GM19372 (cell line): ENCODE measurements at regions not wholly inside any gene's neighbourhood (a gene's known extent, or its start where the extent isn't known, plus 50 kb on each side); places are given as distances from the start of the nearest gene placed in this dataset.
A peak's percentile ranks its signal among the peaks of the same experiment; 100 is the strongest.
"Not testable (repeated sequence)": the region's sequence is repeated elsewhere in the genome, so short reads cannot be mapped to it uniquely, and the experiment has no call there.

Experiments
- ATAC-seq: cut with Tn5 transposase; IDR thresholded peaks from one replicate; pipeline ENCODE4 v1.9.1; 2021; ENCODE audit warnings: mild to moderate bottlenecking, low read depth, moderate library complexity; ENCODE audit not compliant: unreplicated experiment

DNA sequence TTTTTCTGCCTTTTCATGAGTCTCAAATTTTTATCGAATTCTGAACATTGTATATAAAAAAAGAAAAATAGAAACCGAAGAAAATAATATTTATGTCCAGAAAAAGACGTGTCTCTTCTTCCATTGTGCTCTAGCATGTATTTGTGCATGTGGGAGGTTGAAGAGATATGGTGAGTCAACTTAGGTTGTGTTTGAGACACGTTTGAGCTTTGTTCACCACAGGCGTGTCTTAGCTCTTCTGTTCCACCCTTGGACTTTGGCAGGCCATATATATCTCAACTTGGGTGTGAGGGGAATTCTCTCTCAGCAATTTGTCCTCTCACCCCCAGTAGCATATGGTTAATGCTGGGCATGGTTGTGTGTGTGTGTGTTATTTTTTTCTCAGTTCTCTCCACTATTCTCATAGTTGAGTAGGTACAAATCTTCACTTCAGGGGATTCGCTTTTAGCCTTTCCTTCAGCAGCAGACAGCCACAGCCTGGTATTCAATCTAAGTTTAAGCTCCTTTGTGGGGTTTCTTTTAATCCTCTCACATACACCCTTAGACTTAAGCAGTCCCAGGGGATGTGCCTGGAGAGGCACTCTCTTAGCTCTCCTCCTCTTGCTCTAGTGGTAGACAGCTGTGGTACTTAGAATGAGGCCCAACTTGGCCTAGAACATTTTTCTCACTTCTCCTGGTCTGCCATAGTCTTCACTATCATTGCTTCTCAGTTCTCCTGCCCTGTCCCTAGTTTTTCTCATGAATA is 286.5 kb upstream of the RBMS3 start:
- no peak for ATAC-seq

DNA sequence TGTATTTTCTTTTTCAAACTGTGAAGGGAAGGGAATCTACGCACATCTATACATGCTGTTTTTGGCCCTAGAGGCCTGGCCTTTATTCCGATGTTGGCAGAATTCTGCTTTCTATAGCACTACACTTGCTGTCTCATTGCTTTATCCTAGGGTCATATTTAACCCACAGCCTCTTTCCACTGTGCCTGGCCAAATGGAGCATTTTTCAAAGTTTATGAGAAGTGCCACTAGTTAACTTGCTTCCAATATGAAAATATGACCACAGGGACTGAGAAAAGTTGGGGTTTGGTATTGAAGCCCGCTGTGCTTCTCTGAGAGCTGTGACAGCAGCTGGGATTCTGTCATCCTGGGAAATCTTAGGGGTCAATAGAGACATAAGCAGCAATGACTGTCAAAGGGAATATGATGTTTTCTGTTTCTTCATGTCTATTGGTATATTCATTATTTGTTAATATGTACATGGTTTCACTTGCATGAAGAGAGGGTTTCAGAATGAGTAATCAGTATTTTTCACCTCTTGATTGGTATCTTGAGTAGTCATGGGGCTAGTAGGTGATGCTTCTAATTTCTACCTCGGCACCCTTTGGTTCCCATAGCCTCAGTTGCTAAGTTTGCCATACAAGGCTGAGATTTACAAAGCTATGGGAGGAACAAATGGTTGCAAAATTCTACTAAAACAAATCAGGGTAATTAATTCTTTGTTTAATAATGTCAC is 275.8 kb upstream of the RBMS3 start:
- ATAC-seq = peak; percentile 96

DNA sequence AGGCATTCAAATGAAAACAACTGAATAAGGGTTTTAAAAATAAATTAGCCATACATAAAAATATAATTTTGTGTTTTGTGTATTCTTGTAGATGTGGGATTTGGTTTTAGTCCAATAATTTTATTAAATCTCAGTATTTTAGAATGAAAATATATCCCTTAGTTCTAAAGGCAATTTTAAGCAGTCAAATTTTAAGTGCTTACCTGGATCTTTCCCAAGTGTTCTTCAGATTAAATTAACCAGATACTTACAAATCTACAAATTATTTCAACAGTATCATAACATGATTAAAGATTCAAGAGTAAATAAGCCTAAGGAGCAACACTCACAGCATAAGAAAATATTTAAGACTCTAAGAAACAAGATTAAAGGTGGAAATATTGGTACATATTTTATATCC is 275.0 kb upstream of the RBMS3 start:
- ATAC-seq = no peak

DNA sequence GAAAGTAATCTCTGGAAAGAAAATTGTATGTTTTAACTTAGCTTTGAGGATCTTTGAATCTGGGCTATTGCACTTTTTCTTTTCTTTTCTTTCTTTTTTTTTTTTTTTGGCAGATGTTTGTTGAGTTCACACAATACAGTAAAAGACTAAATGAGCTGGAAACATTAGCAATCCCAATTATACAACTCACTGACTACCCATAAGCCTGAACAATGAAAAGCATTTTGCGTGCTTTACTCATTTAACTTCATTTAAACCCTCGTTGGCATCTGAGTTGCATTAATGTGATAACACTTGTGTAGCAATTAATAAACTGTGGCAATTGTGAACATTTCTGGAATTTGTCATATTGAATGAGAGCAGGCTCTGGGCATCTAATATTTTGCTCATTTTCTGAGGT is 269.4 kb upstream of the RBMS3 start:
- ATAC-seq = no peak

GRCh38 chr3:29011966-29012365 is 268.9 kb upstream of the RBMS3 start:
- no peak for ATAC-seq

GRCh38 chr3:29022976-29023375 is 257.9 kb upstream of the RBMS3 start:
- ATAC-seq = no peak

- ATAC-seq = peak; percentile 88
These were observed 254.6 kb upstream of the RBMS3 start for GRCh38 chr3:29026286-29026685.

GRCh38 chr3:29026959-29027358 is 253.9 kb upstream of the RBMS3 start:
- ATAC-seq = peak; percentile 35

DNA sequence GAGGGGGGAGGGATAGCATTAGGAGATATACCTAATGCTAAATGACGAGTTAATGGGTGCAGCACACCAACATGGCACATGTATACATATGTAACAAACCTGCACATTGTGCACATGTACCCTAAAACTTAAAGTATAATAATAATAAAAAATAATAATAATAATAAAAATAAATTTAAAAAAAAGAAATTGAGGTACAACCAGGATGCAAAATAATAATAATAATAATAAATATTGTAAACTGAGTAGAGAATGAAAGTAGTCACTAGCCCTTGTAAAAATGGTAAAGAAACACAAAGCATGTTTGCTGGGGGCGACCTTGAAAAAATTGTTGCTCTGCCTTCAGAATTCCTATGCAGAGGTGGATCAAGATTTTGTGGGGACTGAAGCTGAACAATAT is 249.7 kb upstream of the RBMS3 start:
- ATAC-seq = not testable (repeated sequence)

GRCh38 chr3:29033511-29033910 is 247.4 kb upstream of the RBMS3 start:
- ATAC-seq = no peak

DNA sequence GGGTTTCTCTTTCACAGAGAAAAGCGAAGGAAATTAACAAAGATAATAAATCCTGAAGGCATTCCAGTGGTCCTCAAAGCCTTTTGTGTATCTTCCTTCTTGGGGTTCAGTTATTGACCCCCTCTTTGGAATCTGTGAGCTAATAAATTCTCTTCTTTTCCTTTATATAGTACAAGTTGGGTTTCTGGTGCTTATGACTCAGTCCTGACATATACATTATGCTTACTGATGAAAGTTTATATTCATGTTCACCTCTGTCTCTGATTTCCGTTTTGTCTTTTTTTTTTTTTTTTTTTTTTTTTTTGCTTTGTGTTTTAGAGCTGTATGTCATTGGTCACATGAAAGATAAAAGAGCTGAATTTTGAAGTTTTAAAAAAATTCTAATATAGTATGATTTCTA is 230.7 kb upstream of the RBMS3 start:
- ATAC-seq = no peak

- ATAC-seq = no peak
These were observed 223.5 kb upstream of the RBMS3 start for GRCh38 chr3:29057326-29057725.

GRCh38 chr3:29064085-29064484 is 216.8 kb upstream of the RBMS3 start:
- ATAC-seq = no peak

DNA sequence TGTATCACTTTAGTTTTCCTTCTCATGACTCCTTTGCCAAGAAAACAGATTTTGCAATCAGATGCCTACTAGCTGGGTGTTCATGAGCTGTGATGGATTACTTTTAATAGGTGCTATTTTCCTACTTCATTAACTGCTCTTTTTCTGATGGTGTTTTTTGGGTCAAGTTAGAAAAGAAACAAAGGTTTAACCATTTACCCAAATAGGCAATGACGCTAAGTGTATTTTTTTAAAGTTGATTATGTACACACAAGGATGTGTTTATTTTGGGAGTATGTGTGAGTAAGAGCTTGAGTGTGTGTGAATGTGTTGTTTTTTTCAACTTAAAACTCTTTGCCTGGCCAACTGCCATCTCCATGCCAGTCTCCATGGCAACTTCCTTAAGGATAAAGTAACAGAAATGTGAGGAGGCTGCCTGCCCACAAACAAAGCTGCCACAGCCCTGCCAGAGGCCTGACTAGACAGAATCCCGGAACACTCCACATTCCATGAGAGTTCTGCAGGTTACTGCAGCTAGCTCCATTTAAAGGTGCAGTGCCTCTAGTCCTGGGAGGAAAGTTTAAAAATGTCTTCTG is 215.6 kb upstream of the RBMS3 start:
- ATAC-seq = no peak

DNA sequence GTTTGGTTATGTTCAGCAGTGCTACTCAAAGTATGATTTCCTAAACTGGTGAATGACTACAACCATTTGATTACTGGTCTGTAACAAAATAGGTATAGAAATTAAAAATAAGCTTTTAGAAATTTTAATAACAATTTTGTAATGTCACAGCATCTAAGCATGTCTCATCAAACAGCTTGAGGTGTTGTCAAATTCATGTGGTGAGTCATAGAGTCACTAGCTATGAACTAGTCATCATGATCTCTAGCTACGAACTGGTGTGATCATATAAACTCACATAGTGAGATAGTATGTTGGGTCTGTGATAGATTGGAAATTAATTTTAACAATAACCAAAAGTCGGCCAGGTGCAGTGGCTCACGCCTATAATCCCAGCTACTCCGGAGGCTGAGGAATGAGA is 213.9 kb upstream of the RBMS3 start:
- ATAC-seq = no peak

GRCh38 chr3:29070959-29071634 is 209.8 kb upstream of the RBMS3 start:
- no peak for ATAC-seq

GRCh38 chr3:29072611-29073010 is 208.3 kb upstream of the RBMS3 start:
- ATAC-seq = no peak

GRCh38 chr3:29077356-29077755 is 203.5 kb upstream of the RBMS3 start:
- no peak for ATAC-seq

DNA sequence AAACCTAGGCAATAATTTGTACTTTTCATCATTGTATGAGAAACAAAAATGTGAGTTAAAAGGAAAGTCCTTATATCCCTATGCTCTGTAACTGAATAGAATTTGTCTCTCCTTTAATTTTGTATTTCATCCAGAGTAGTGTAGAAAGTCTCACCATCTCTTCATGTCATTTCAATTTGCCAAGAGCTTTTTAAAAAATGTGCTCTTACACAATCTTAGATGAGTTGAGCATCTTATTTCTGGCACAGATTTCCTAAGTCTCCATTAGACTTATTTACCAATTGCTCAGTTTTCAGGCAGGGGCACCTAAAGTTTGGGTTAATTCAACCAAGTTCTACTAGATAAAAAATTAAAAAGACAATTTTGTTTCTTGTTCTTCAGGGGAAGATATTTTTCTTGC is 201.5 kb upstream of the RBMS3 start:
- ATAC-seq = no peak

DNA sequence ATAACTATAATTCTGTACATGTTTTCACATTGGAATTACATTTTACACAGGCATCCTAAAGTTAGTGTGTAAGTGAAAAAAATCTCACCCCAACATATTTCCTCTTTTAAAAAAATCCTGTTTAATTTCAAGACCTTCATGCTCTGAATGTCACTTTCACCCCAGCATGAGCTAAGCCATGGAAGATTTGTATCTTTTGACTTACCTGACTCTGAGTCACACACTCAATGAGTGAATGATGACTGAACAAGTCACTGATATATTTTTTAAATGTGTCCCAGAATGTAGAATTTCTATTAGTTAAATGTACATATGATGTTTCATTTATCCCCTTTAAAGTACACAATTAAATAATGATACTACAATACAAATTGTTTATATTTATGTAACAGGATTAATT is 199.9 kb upstream of the RBMS3 start:
- ATAC-seq = no peak

GRCh38 chr3:29083081-29083480 is 197.8 kb upstream of the RBMS3 start:
- no peak for ATAC-seq
